SK-N-SH treated with all-trans-retinoic acid at 6 μM for 48 hours (cell line): ENCODE measurements at regions not wholly inside any gene's neighbourhood (a gene's known extent, or its start where the extent isn't known, plus 50 kb on each side); places are given as distances from the start of the nearest gene placed in this dataset.

Source experiments
- ATAC-seq: fragments of 200-7000 bp; cut with Tn5 transposase; 3 replicates; pipeline ENCODE4 v1.9.1; 2020; ENCODE audit warnings: mild to moderate bottlenecking, moderate library complexity
- ARNTL ChIP-seq: fragments of 450-650 bp; formaldehyde crosslinking; IDR thresholded peaks from 2 replicates; pipeline ENCODE4 v1.5.0; 2020; ENCODE audit warnings: low read depth, mild to moderate bottlenecking, moderate library complexity, borderline replicate concordance
- BACH2 ChIP-seq: fragments of 250-450 bp; sonication (Bioruptor Pico); IDR thresholded peaks from 2 replicates; pipeline ENCODE4 v1.9.0; 2021; ENCODE audit warnings: mild to moderate bottlenecking, borderline replicate concordance
- CSDC2 ChIP-seq: fragments of 250-450 bp; sonication (Bioruptor Pico); IDR thresholded peaks from 2 replicates; pipeline ENCODE4 v1.5.0; 2020; ENCODE audit warnings: mild to moderate bottlenecking, moderate library complexity
- ESRRG ChIP-seq: fragments of 250-450 bp; sonication (Bioruptor Pico); IDR thresholded peaks from 2 replicates; pipeline ENCODE4 v1.6.1; 2021; ENCODE audit warnings: mild to moderate bottlenecking
- GLIS3 ChIP-seq: fragments of 250-450 bp; sonication (Bioruptor Pico); IDR thresholded peaks from 2 replicates; pipeline ENCODE4 v1.5.0; 2020; ENCODE audit warnings: mild to moderate bottlenecking, moderate library complexity
- ISL1 ChIP-seq: fragments of 250-450 bp; sonication (Bioruptor Pico); IDR thresholded peaks from 2 replicates; pipeline ENCODE4 v2.1.2; 2022; ENCODE audit warnings: mild to moderate bottlenecking, moderate library complexity
- OSR1 ChIP-seq: fragments of 250-450 bp; sonication (Bioruptor Pico); IDR thresholded peaks from 2 replicates; pipeline ENCODE4 v1.8.0; 2022; ENCODE audit warnings: moderate library complexity, mild to moderate bottlenecking, inconsistent platforms
- RARB ChIP-seq: fragments of 250-450 bp; sonication (Bioruptor Pico); IDR thresholded peaks from 2 replicates; pipeline ENCODE4 v1.8.0; 2021; ENCODE audit warnings: mild to moderate bottlenecking, moderate library complexity
- SNAI2 ChIP-seq: fragments of 250-450 bp; sonication (Bioruptor Pico); IDR thresholded peaks from 2 replicates; pipeline ENCODE4 v1.5.0; 2020; ENCODE audit warnings: mild to moderate bottlenecking, moderate library complexity
- TOX ChIP-seq: fragments of 250-450 bp; sonication (Bioruptor Pico); IDR thresholded peaks from 2 replicates; pipeline ENCODE4 v1.8.0; 2021; ENCODE audit warnings: mild to moderate bottlenecking, moderate library complexity, borderline replicate concordance
- ZC3H10 ChIP-seq: fragments of 250-450 bp; sonication (Bioruptor Pico); IDR thresholded peaks from 2 replicates; pipeline ENCODE4 v1.5.1; 2021; ENCODE audit warnings: mild to moderate bottlenecking, moderate library complexity
- ZFP3 ChIP-seq: fragments of 250-450 bp; sonication (Bioruptor Pico); IDR thresholded peaks from 2 replicates; pipeline ENCODE4 v1.5.0; 2020; ENCODE audit warnings: mild to moderate bottlenecking, moderate library complexity
- ZFP30 ChIP-seq: fragments of 450-650 bp; formaldehyde crosslinking; IDR thresholded peaks from 2 replicates; pipeline ENCODE4 v1.5.0; 2022; ENCODE audit warnings: mild to moderate bottlenecking, moderate library complexity
- ZNF565 ChIP-seq: fragments of 450-650 bp; formaldehyde crosslinking; conservative IDR thresholded peaks from 2 replicates; pipeline ENCODE4 v1.5.0; 2020; ENCODE audit warnings: low read depth, mild to moderate bottlenecking, moderate library complexity
- ZNF70 ChIP-seq: fragments of 450-650 bp; formaldehyde crosslinking; IDR thresholded peaks from 2 replicates; pipeline ENCODE4 v1.5.0; 2020; ENCODE audit warnings: mild to moderate bottlenecking, moderate library complexity
- ZNF8 ChIP-seq: fragments of 450-650 bp; formaldehyde crosslinking; IDR thresholded peaks from 2 replicates; pipeline ENCODE4 v1.5.0; 2020; ENCODE audit warnings: mild to moderate bottlenecking, moderate library complexity
- TF ChIP-seq, protein P1 (sequence below): fragments of 250-450 bp; sonication (Bioruptor Pico); IDR thresholded peaks from 2 replicates; pipeline ENCODE4 v1.8.0; 2021; ENCODE audit warnings: low read depth, mild to moderate bottlenecking, moderate library complexity, borderline replicate concordance
- TF ChIP-seq, protein P2 (sequence below): fragments of 250-450 bp; sonication (Bioruptor Pico); IDR thresholded peaks from 2 replicates; pipeline ENCODE4 v1.5.1; 2020; ENCODE audit warnings: low read depth, mild to moderate bottlenecking, moderate library complexity
- TF ChIP-seq, protein P3 (sequence below): fragments of 250-450 bp; sonication (Bioruptor Pico); IDR thresholded peaks from 2 replicates; pipeline ENCODE4 v1.5.0; 2020; ENCODE audit warnings: mild to moderate bottlenecking, moderate library complexity
- TF ChIP-seq, protein P4 (sequence below): fragments of 250-450 bp; sonication (Bioruptor Pico); IDR thresholded peaks from 2 replicates; pipeline ENCODE4 v1.8.0; 2020; ENCODE audit warnings: mild to moderate bottlenecking, moderate library complexity, borderline replicate concordance
- TF ChIP-seq, protein P5 (sequence below): fragments of 250-450 bp; sonication (Bioruptor Pico); IDR thresholded peaks from 2 replicates; pipeline ENCODE4 v1.5.1; 2021; ENCODE audit warnings: mild to moderate bottlenecking, moderate library complexity

DNA sequence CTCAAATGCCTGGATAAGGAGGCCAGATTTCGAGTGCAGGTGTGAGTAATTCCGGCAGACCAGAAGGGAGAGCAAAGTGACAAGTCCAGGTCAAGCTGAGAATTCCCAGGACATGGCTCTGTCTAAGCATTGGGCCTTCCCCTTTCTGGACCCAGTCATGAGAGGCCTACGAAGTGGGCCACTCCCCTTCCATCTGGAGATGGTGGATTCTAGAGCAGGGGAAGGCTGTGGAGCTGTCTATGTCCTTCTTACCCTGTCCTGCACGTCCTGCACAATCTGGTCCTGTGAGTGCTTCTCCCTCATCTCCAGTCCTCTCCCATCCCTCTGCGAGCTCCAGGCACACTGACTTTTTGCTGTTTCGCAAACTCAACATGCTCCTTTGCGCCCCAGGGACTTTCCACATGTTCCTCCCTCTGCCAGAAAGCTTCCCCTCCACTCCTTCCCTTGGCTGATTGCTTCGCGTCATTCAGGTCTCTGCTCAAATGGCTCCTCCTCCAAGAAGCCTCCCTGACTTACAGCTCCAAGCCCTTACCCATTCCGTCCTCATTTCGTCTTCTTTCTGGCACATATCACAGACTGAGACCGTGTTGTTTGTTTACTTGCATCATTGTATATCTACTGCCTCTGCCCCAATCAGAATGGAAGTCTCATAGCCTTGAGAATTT, 193.2 kb downstream of the URI1 start:
- TF ChIP-seq, protein P1, sequence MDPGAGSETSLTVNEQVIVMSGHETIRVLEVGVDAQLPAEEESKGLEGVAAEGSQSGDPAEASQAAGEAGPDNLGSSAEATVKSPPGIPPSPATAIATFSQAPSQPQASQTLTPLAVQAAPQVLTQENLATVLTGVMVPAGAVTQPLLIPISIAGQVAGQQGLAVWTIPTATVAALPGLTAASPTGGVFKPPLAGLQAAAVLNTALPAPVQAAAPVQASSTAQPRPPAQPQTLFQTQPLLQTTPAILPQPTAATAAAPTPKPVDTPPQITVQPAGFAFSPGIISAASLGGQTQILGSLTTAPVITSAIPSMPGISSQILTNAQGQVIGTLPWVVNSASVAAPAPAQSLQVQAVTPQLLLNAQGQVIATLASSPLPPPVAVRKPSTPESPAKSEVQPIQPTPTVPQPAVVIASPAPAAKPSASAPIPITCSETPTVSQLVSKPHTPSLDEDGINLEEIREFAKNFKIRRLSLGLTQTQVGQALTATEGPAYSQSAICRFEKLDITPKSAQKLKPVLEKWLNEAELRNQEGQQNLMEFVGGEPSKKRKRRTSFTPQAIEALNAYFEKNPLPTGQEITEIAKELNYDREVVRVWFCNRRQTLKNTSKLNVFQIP, result no peak
- TF ChIP-seq CSDC2 (CRISPR knock-in tag) (no peak), TOX (CRISPR knock-in tag) (no peak), RARB (CRISPR knock-in tag) (no peak), ESRRG (CRISPR knock-in tag) (no peak), ZFP30 (CRISPR knock-in tag) (no peak), GLIS3 (CRISPR knock-in tag) (no peak), ZNF8 (CRISPR knock-in tag) (no peak), ZC3H10 (CRISPR knock-in tag) (no peak), ZNF565 (no peak), ISL1 (CRISPR knock-in tag) (no peak), ARNTL (no peak), BACH2 (CRISPR knock-in tag) (no peak)
- TF ChIP-seq, protein P2, sequence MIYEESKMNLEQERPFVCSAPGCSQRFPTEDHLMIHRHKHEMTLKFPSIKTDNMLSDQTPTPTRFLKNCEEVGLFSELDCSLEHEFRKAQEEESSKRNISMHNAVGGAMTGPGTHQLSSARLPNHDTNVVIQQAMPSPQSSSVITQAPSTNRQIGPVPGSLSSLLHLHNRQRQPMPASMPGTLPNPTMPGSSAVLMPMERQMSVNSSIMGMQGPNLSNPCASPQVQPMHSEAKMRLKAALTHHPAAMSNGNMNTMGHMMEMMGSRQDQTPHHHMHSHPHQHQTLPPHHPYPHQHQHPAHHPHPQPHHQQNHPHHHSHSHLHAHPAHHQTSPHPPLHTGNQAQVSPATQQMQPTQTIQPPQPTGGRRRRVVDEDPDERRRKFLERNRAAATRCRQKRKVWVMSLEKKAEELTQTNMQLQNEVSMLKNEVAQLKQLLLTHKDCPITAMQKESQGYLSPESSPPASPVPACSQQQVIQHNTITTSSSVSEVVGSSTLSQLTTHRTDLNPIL, result no peak
- TF ChIP-seq, protein P3, sequence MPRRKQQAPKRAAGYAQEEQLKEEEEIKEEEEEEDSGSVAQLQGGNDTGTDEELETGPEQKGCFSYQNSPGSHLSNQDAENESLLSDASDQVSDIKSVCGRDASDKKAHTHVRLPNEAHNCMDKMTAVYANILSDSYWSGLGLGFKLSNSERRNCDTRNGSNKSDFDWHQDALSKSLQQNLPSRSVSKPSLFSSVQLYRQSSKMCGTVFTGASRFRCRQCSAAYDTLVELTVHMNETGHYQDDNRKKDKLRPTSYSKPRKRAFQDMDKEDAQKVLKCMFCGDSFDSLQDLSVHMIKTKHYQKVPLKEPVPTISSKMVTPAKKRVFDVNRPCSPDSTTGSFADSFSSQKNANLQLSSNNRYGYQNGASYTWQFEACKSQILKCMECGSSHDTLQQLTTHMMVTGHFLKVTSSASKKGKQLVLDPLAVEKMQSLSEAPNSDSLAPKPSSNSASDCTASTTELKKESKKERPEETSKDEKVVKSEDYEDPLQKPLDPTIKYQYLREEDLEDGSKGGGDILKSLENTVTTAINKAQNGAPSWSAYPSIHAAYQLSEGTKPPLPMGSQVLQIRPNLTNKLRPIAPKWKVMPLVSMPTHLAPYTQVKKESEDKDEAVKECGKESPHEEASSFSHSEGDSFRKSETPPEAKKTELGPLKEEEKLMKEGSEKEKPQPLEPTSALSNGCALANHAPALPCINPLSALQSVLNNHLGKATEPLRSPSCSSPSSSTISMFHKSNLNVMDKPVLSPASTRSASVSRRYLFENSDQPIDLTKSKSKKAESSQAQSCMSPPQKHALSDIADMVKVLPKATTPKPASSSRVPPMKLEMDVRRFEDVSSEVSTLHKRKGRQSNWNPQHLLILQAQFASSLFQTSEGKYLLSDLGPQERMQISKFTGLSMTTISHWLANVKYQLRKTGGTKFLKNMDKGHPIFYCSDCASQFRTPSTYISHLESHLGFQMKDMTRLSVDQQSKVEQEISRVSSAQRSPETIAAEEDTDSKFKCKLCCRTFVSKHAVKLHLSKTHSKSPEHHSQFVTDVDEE (CRISPR knock-in tag), result no peak
- no peak; the same call in 2 of the 3 replicates for ATAC-seq

DNA sequence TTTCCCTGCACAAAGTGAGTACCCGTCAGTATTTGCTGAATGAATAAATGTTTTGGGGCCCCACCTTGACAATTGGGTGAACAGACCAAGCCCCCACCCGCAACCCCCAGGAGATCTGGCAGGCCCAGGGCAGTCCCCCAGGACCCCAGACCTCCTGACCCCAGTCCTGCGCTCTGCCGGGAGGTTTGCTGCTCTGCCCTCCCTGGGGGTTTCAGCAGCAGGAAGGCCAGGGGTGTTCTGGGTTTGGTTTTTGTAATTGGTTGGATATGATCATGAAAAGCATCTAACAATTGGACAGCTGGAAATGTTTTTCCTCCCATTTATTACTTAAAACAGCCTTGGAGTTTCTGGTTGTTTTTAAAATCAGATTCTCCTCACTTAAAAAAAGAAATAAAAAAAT, 193.8 kb downstream of the URI1 start:
- TF ChIP-seq BACH2 (CRISPR knock-in tag) (no peak), ZC3H10 (CRISPR knock-in tag) (no peak), ISL1 (CRISPR knock-in tag) (no peak), ZFP3 (CRISPR knock-in tag) (no peak), ZNF565 (no peak), ZNF70 (CRISPR knock-in tag) (no peak), ZFP30 (CRISPR knock-in tag) (no peak), OSR1 (no peak), ARNTL (no peak), SNAI2 (CRISPR knock-in tag) (no peak)
- TF ChIP-seq, protein P4, sequence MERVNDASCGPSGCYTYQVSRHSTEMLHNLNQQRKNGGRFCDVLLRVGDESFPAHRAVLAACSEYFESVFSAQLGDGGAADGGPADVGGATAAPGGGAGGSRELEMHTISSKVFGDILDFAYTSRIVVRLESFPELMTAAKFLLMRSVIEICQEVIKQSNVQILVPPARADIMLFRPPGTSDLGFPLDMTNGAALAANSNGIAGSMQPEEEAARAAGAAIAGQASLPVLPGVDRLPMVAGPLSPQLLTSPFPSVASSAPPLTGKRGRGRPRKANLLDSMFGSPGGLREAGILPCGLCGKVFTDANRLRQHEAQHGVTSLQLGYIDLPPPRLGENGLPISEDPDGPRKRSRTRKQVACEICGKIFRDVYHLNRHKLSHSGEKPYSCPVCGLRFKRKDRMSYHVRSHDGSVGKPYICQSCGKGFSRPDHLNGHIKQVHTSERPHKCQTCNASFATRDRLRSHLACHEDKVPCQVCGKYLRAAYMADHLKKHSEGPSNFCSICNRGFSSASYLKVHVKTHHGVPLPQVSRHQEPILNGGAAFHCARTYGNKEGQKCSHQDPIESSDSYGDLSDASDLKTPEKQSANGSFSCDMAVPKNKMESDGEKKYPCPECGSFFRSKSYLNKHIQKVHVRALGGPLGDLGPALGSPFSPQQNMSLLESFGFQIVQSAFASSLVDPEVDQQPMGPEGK (CRISPR knock-in tag), result no peak
- TF ChIP-seq, protein P3 (CRISPR knock-in tag), result no peak
- TF ChIP-seq, protein P2, result no peak
- TF ChIP-seq, protein P5, sequence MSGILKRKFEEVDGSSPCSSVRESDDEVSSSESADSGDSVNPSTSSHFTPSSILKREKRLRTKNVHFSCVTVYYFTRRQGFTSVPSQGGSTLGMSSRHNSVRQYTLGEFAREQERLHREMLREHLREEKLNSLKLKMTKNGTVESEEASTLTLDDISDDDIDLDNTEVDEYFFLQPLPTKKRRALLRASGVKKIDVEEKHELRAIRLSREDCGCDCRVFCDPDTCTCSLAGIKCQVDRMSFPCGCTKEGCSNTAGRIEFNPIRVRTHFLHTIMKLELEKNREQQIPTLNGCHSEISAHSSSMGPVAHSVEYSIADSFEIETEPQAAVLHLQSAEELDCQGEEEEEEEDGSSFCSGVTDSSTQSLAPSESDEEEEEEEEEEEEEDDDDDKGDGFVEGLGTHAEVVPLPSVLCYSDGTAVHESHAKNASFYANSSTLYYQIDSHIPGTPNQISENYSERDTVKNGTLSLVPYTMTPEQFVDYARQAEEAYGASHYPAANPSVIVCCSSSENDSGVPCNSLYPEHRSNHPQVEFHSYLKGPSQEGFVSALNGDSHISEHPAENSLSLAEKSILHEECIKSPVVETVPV (CRISPR knock-in tag), result no peak
- no peak for ATAC-seq
